ENCODE measurements at regions not wholly inside any gene's neighbourhood (a gene's known extent, or its start where the extent isn't known, plus 50 kb on each side); places are given as distances from the start of the nearest gene placed in this dataset.

- CTCF ChIA-PET, result no interaction called here
- Mint-ChIP-seq H3K4me1 (ENCODE audit: low read depth, unreplicated experiment) (no peaks in the 10 kb centered on the region), H3K27me3 (ENCODE audit: unreplicated experiment) (no peaks in the 10 kb centered on the region), H3K9me3 (ENCODE audit: low read depth, unreplicated experiment) (no peaks in the 10 kb centered on the region), H3K36me3 (ENCODE audit: insufficient read depth, unreplicated experiment) (no peaks in the 10 kb centered on the region), H3K27ac (ENCODE audit: unreplicated experiment) (no peak overlapping the region), H3K4me3 (ENCODE audit: low read depth, unreplicated experiment) (no peak overlapping the region)
- no peak for TF ChIP-seq CTCF (IDR thresholded peaks at IDR 0.05; ENCODE audit: unreplicated experiment)
- intact Hi-C loops (cut with micrococcal nuclease; ENCODE audit: unreplicated experiment), result no loop called here
- DNase-seq, result no peak
- no TSS peak for BruUV-seq (replicated peaks)
Observed at GRCh38 chr13:112143753-112144615, 77.0 kb downstream of the SOX1 start.

GRCh38 chr13:112144616-112145550, 77.9 kb downstream of the SOX1 start:
- TF ChIP-seq CTCF (IDR thresholded peaks at IDR 0.05; ENCODE audit: unreplicated experiment), result no peak
- no peaks in the 10 kb centered on the region for H3K27me3 Mint-ChIP-seq (ENCODE audit: unreplicated experiment)
- no peaks in the 10 kb centered on the region for H3K9me3 Mint-ChIP-seq (ENCODE audit: low read depth, unreplicated experiment)

GRCh38 chr13:112145551-112146360, 78.8 kb downstream of the SOX1 start:
- H3K36me3 Mint-ChIP-seq (ENCODE audit: insufficient read depth, unreplicated experiment), result no peaks in the 10 kb centered on the region
- no peak overlapping the region for H3K4me3 Mint-ChIP-seq (ENCODE audit: low read depth, unreplicated experiment)
- no peak overlapping the region for H3K27ac Mint-ChIP-seq (ENCODE audit: unreplicated experiment)
- intact Hi-C loops (cut with micrococcal nuclease; ENCODE audit: unreplicated experiment), result no loop called here
- H3K4me1 Mint-ChIP-seq (ENCODE audit: low read depth, unreplicated experiment), result no peaks in the 10 kb centered on the region
- TF ChIP-seq CTCF (IDR thresholded peaks at IDR 0.05; ENCODE audit: unreplicated experiment), result no peak
- CTCF ChIA-PET, result no interaction called here
- DNase-seq, result no peak
- H3K9me3 Mint-ChIP-seq (ENCODE audit: low read depth, unreplicated experiment), result no peaks in the 10 kb centered on the region
- H3K27me3 Mint-ChIP-seq (ENCODE audit: unreplicated experiment), result no peaks in the 10 kb centered on the region
- BruUV-seq (replicated peaks), result no TSS peak

More at GRCh38 chr13:112144616-112145550, 77.9 kb downstream of the SOX1 start:
- Mint-ChIP-seq H3K36me3 (ENCODE audit: insufficient read depth, unreplicated experiment) (no peaks in the 10 kb centered on the region), H3K4me1 (ENCODE audit: low read depth, unreplicated experiment) (no peaks in the 10 kb centered on the region), H3K4me3 (ENCODE audit: low read depth, unreplicated experiment) (no peak overlapping the region), H3K27ac (ENCODE audit: unreplicated experiment) (no peak overlapping the region)
- BruUV-seq (replicated peaks), result no TSS peak
- DNase-seq, result no peak
- CTCF ChIA-PET, result no interaction called here
- intact Hi-C loops (cut with micrococcal nuclease; ENCODE audit: unreplicated experiment), result no loop called here

- CTCF ChIA-PET, result no interaction called here
- intact Hi-C loops (cut with micrococcal nuclease; ENCODE audit: unreplicated experiment), result no loop called here
- no TSS peak for BruUV-seq (replicated peaks)
- Mint-ChIP-seq H3K36me3 (ENCODE audit: insufficient read depth, unreplicated experiment) (no peaks in the 10 kb centered on the region), H3K27ac (ENCODE audit: unreplicated experiment) (no peak overlapping the region), H3K27me3 (ENCODE audit: unreplicated experiment) (no peaks in the 10 kb centered on the region), H3K4me1 (ENCODE audit: low read depth, unreplicated experiment) (no peaks in the 10 kb centered on the region), H3K9me3 (ENCODE audit: low read depth, unreplicated experiment) (no peaks in the 10 kb centered on the region), H3K4me3 (ENCODE audit: low read depth, unreplicated experiment) (no peak overlapping the region)
- no peak for DNase-seq
- TF ChIP-seq CTCF (IDR thresholded peaks at IDR 0.05; ENCODE audit: unreplicated experiment), result no peak
Observed at GRCh38 chr13:112150352-112150751, 83.4 kb downstream of the SOX1 start.

Data from Calu3 (cell line).